ENCODE measurements at regions not wholly inside any gene's neighbourhood (a gene's known extent, or its start where the extent isn't known, plus 50 kb on each side); places are given as distances from the start of the nearest gene placed in this dataset.
"Not testable (repeated sequence)": the region's sequence is repeated elsewhere in the genome, so short reads cannot be mapped to it uniquely, and the experiment has no call there.

GRCh38 chr5:155678371-155678770, 648.6 kb upstream of the SGCD start:
- H3K27me3 Mint-ChIP-seq: peaks cover 2% of the 10 kb centered on the region
- H3K4me1 Mint-ChIP-seq: no peaks in the 10 kb centered on the region
- no peaks in the 10 kb centered on the region for H3K36me3 Mint-ChIP-seq (ENCODE audit: low read depth)
- H3K9me3 Mint-ChIP-seq: peaks cover 5% of the 10 kb centered on the region
- no peak overlapping the region for H3K4me3 Mint-ChIP-seq
- ATAC-seq (no peak), DNase-seq (no peak)
- no peak overlapping the region for H3K27ac Mint-ChIP-seq

GRCh38 chr5:155679530-155679929, 647.4 kb upstream of the SGCD start:
- Mint-ChIP-seq H3K4me1 (no peaks in the 10 kb centered on the region), H3K9me3 (peaks cover 5% of the 10 kb centered on the region), H3K27ac (no peak overlapping the region), H3K4me3 (no peak overlapping the region), H3K36me3 (ENCODE audit: low read depth) (no peaks in the 10 kb centered on the region), H3K27me3 (no peaks in the 10 kb centered on the region)
- DNase-seq: no peak
- ATAC-seq: no peak

- Mint-ChIP-seq H3K27me3 (peaks cover 2% of the 10 kb centered on the region), H3K4me1 (no peaks in the 10 kb centered on the region), H3K36me3 (ENCODE audit: low read depth) (no peaks in the 10 kb centered on the region), H3K9me3 (no peaks in the 10 kb centered on the region), H3K4me3 (no peak overlapping the region), H3K27ac (no peak overlapping the region)
- no peak for ATAC-seq
- DNase-seq: no peak
Observed at GRCh38 chr5:155684417-155684816, 642.5 kb upstream of the SGCD start.

GRCh38 chr5:155686131-155686530, 640.8 kb upstream of the SGCD start:
- Mint-ChIP-seq H3K4me3 (no peak overlapping the region), H3K27ac (no peak overlapping the region), H3K4me1 (no peaks in the 10 kb centered on the region), H3K27me3 (peaks cover 2% of the 10 kb centered on the region), H3K9me3 (no peaks in the 10 kb centered on the region), H3K36me3 (ENCODE audit: low read depth) (no peaks in the 10 kb centered on the region)
- DNase-seq (no peak), ATAC-seq (no peak)

- no peak overlapping the region for H3K4me3 Mint-ChIP-seq
- DNase-seq: no peak
- H3K4me1 Mint-ChIP-seq: no peaks in the 10 kb centered on the region
- ATAC-seq: no peak
- H3K27ac Mint-ChIP-seq: no peak overlapping the region
- no peaks in the 10 kb centered on the region for H3K36me3 Mint-ChIP-seq (ENCODE audit: low read depth)
- peaks cover 2% of the 10 kb centered on the region for H3K27me3 Mint-ChIP-seq
- no peaks in the 10 kb centered on the region for H3K9me3 Mint-ChIP-seq
Observed at GRCh38 chr5:155689406-155689805, 637.6 kb upstream of the SGCD start.

- H3K9me3 Mint-ChIP-seq: no peaks in the 10 kb centered on the region
- no peaks in the 10 kb centered on the region for H3K36me3 Mint-ChIP-seq (ENCODE audit: low read depth)
- H3K4me3 Mint-ChIP-seq: no peak overlapping the region
Observed at GRCh38 chr5:155696362-155696761, 630.6 kb upstream of the SGCD start.

GRCh38 chr5:155697236-155697635, 629.7 kb upstream of the SGCD start:
- Mint-ChIP-seq H3K27ac (no peak overlapping the region), H3K9me3 (no peaks in the 10 kb centered on the region)

More at GRCh38 chr5:155696362-155696761, 630.6 kb upstream of the SGCD start:
- DNase-seq (no peak), ATAC-seq (no peak)
- H3K4me1 Mint-ChIP-seq: no peaks in the 10 kb centered on the region
- no peak overlapping the region for H3K27ac Mint-ChIP-seq
- no peaks in the 10 kb centered on the region for H3K27me3 Mint-ChIP-seq

GRCh38 chr5:155699385-155699784, 627.6 kb upstream of the SGCD start:
- no peak overlapping the region for H3K4me3 Mint-ChIP-seq
- H3K4me1 Mint-ChIP-seq: no peaks in the 10 kb centered on the region
- H3K27ac Mint-ChIP-seq: no peak overlapping the region
- H3K9me3 Mint-ChIP-seq: no peaks in the 10 kb centered on the region
- H3K27me3 Mint-ChIP-seq: no peaks in the 10 kb centered on the region
- DNase-seq (no peak), ATAC-seq (no peak)
- no peaks in the 10 kb centered on the region for H3K36me3 Mint-ChIP-seq (ENCODE audit: low read depth)

More at GRCh38 chr5:155697236-155697635, 629.7 kb upstream of the SGCD start:
- Mint-ChIP-seq H3K4me1 (no peaks in the 10 kb centered on the region), H3K27me3 (no peaks in the 10 kb centered on the region), H3K36me3 (ENCODE audit: low read depth) (no peaks in the 10 kb centered on the region), H3K4me3 (no peak overlapping the region)
- ATAC-seq: no peak
- DNase-seq: no peak

- Mint-ChIP-seq H3K9me3 (no peaks in the 10 kb centered on the region), H3K4me1 (no peaks in the 10 kb centered on the region), H3K4me3 (no peak overlapping the region), H3K36me3 (ENCODE audit: low read depth) (no peaks in the 10 kb centered on the region), H3K27ac (no peak overlapping the region), H3K27me3 (no peaks in the 10 kb centered on the region)
- no peak for DNase-seq
- no peak for ATAC-seq
Observed at GRCh38 chr5:155700333-155700732, 626.6 kb upstream of the SGCD start.

- H3K27ac Mint-ChIP-seq: no peak overlapping the region
- no peaks in the 10 kb centered on the region for H3K36me3 Mint-ChIP-seq (ENCODE audit: low read depth)
- H3K4me1 Mint-ChIP-seq: no peaks in the 10 kb centered on the region
- H3K27me3 Mint-ChIP-seq: peaks cover 2% of the 10 kb centered on the region
- peaks cover 8% of the 10 kb centered on the region for H3K9me3 Mint-ChIP-seq
- H3K4me3 Mint-ChIP-seq: no peak overlapping the region
- DNase-seq: no peak
- ATAC-seq: no peak
Observed at GRCh38 chr5:155711882-155712281, 615.1 kb upstream of the SGCD start.

GRCh38 chr5:155714435-155714834, 612.5 kb upstream of the SGCD start:
- H3K27me3 Mint-ChIP-seq, H3K9me3 Mint-ChIP-seq: not testable (repeated sequence)

GRCh38 chr5:155726267-155726666, 600.7 kb upstream of the SGCD start:
- H3K4me1 Mint-ChIP-seq: no peaks in the 10 kb centered on the region
- ATAC-seq: no peak
- DNase-seq: no peak
- H3K36me3 Mint-ChIP-seq (ENCODE audit: low read depth): no peaks in the 10 kb centered on the region
- no peak overlapping the region for H3K27ac Mint-ChIP-seq
- peaks cover 5% of the 10 kb centered on the region for H3K9me3 Mint-ChIP-seq
- H3K4me3 Mint-ChIP-seq: no peak overlapping the region
- H3K27me3 Mint-ChIP-seq: peaks cover 50% of the 10 kb centered on the region

More at GRCh38 chr5:155714435-155714834, 612.5 kb upstream of the SGCD start:
- H3K36me3 Mint-ChIP-seq (ENCODE audit: low read depth); H3K4me3 Mint-ChIP-seq; H3K4me1 Mint-ChIP-seq; DNase-seq; ATAC-seq; H3K27ac Mint-ChIP-seq: not testable (repeated sequence)

GRCh38 chr5:155727512-155728145, 599.3 kb upstream of the SGCD start:
- Mint-ChIP-seq H3K27me3 (peaks cover 59% of the 10 kb centered on the region), H3K36me3 (ENCODE audit: low read depth) (no peaks in the 10 kb centered on the region), H3K4me1 (no peaks in the 10 kb centered on the region), H3K27ac (no peak overlapping the region), H3K9me3 (peaks cover 5% of the 10 kb centered on the region), H3K4me3 (no peak overlapping the region)
- DNase-seq (no peak), ATAC-seq (no peak)

- Mint-ChIP-seq H3K27me3 (peaks cover 59% of the 10 kb centered on the region), H3K9me3 (peaks cover 5% of the 10 kb centered on the region), H3K36me3 (ENCODE audit: low read depth) (no peaks in the 10 kb centered on the region), H3K4me3 (no peak overlapping the region), H3K27ac (no peak overlapping the region), H3K4me1 (no peaks in the 10 kb centered on the region)
- ATAC-seq (peak; percentile 15), DNase-seq (no peak)
Observed at GRCh38 chr5:155728146-155728856, 598.7 kb upstream of the SGCD start.

GRCh38 chr5:155728857-155729683, 597.9 kb upstream of the SGCD start:
- Mint-ChIP-seq H3K9me3 (peaks cover 5% of the 10 kb centered on the region), H3K4me1 (no peaks in the 10 kb centered on the region), H3K4me3 (no peak overlapping the region), H3K27ac (no peak overlapping the region), H3K27me3 (peaks cover 59% of the 10 kb centered on the region), H3K36me3 (ENCODE audit: low read depth) (no peaks in the 10 kb centered on the region)
- DNase-seq: no peak
- no peak for ATAC-seq
